Stomach (tissue), 8 donors: ENCODE measurements at regions not wholly inside any gene's neighbourhood (a gene's known extent, or its start where the extent isn't known, plus 50 kb on each side); places are given as distances from the start of the nearest gene placed in this dataset.

Experiments
- DNase-seq, 2 donors: peaks; one replicate each; pipeline versions ENCODE4 v3.0.0 to v3.0.0-alpha.2; 2013 to 2019
- H3K27ac ChIP-seq, 5 donors: fragments of 200-600 bp in 4 of 5; sonication (generic) in 4 of 5; one replicate each; pipeline ENCODE4 v1.5.1; 2013 to 2019; ENCODE audit warnings: mild to moderate bottlenecking in 1 of 5, moderate library complexity in 1 of 5
- H3K27me3 ChIP-seq, 3 donors: fragments of 200-600 bp; sonication (generic); one replicate each; pipeline ENCODE4 v1.5.1; 2017 to 2019; ENCODE audit warnings: mixed run types in 1 of 3
- H3K36me3 ChIP-seq, 4 donors: fragments of 200-600 bp; sonication (generic); 1 replicate in 3 of 4; 2 replicates in 1 of 4; pipeline ENCODE4 v1.5.1; 2016 to 2019
- H3K4me1 ChIP-seq, 4 donors: fragments of 200-600 bp; sonication (generic); one replicate each; pipeline ENCODE4 v1.5.1; 2016 to 2019
- H3K4me3 ChIP-seq, 4 donors: fragments of 200-600 bp; sonication (generic) in 3 of 4; one replicate each; pipeline ENCODE4 v1.5.1; 2016 to 2019; ENCODE audit warnings: mild to moderate bottlenecking in 1 of 4
- H3K9me3 ChIP-seq, 4 donors: fragments of 200-600 bp; sonication (generic); one replicate each; pipeline ENCODE4 v1.5.1; 2016 to 2019
- CTCF ChIP-seq, 7 experiments: fragments of 450-650 bp in 4 of 7; fragments of 200-600 bp in 3 of 7; sonication (generic) in 3 of 7; IDR thresholded peaks; one replicate each; pipeline ENCODE4 v1.5.1; 2016 to 2019; ENCODE audit warnings: antibody characterized with exemption in 7 of 7, control low read depth in 2 of 7, mild to moderate bottlenecking in 1 of 7
- EP300 ChIP-seq: sonication (generic); formaldehyde crosslinking; IDR thresholded peaks from one replicate; pipeline ENCODE4 v1.6.1; 2017; ENCODE audit warnings: antibody characterized with exemption
- POLR2A ChIP-seq, 4 donors: fragments of 450-650 bp; IDR thresholded peaks; one replicate each; pipeline ENCODE4 v1.6.1; 2016; ENCODE audit warnings: antibody characterized with exemption in 4 of 4, control low read depth in 2 of 4, mild to moderate bottlenecking in 1 of 4, moderate library complexity in 1 of 4
- POLR2AphosphoS5 ChIP-seq, 3 donors: sonication (generic); formaldehyde crosslinking; IDR thresholded peaks; one replicate each; pipeline ENCODE4 v1.6.1; 2016; ENCODE audit warnings: antibody characterized with exemption in 3 of 3
- WGBS, 5 donors: extraction: QIAGEN DNeasy Blood & Tissue Kit in 3 of 5; methylation state at CpG; one replicate each; pipeline versions ENCODE4 v1.1.5 to v1.1.7; 2013 to 2018; 5-methylcytosine and 5-hydroxymethylcytosine counted together
- intact Hi-C: fragments of 100-400 bp; cut with DNase I; formaldehyde crosslinking; loops from one replicate; pipeline ENCODE4 v1.15.1; 2023; ENCODE audit warnings: low total_unique reads
- donor health status: healthy with polysubstance abuse.
- donor health status: Bipolar disorder and iron deficiency.
- donor health status: healthy.

- TF ChIP-seq POLR2AphosphoS5 (IDR thresholded peaks at IDR 0.05) (no peak), EP300 (no peak), CTCF (IDR thresholded peaks at IDR 0.05) (no peak)
- 79 to 89% (median 87%) methylated on average over 7 of the region's 7 CpGs for WGBS, 5 donors
- no peak overlapping the region for H3K27ac ChIP-seq
Measured at GRCh38 chr12:25020621-25021243, 71.8 kb upstream of the BCAT1 start.

GRCh38 chr12:25018146-25018545, 69.2 kb upstream of the BCAT1 start:
- no peaks in the 10 kb centered on the region for H3K36me3 ChIP-seq
- TF ChIP-seq CTCF (IDR thresholded peaks at IDR 0.05), result no peak
- TF ChIP-seq POLR2A (IDR thresholded peaks at IDR 0.05), result no peak
- no peak for TF ChIP-seq POLR2AphosphoS5 (IDR thresholded peaks at IDR 0.05)
- TF ChIP-seq EP300, result no peak
- H3K4me1 ChIP-seq, result no peaks in the 10 kb centered on the region
- 80 to 100% (median 94%) methylated on average over 3 of the region's 3 CpGs for WGBS, 5 donors
- DNase-seq, result no peak
- peaks cover 0 to 6% (median 0%) of the 10 kb centered on the region in 3 donors for H3K27me3 ChIP-seq
- peaks cover 7 to 15% (median 11%) of the 10 kb centered on the region in 4 donors for H3K9me3 ChIP-seq
- H3K27ac ChIP-seq, result no peak overlapping the region
- intact Hi-C loops, result no loop called here
- no peak overlapping the region for H3K4me3 ChIP-seq

More at GRCh38 chr12:25020621-25021243, 71.8 kb upstream of the BCAT1 start:
- no peak for DNase-seq
- Histone ChIP-seq H3K36me3 (no peaks in the 10 kb centered on the region), H3K27me3 (peaks cover 0 to 6% (median 0%) of the 10 kb centered on the region in 3 donors), H3K4me3 (no peak overlapping the region), H3K9me3 (peaks cover 7 to 15% (median 11%) of the 10 kb centered on the region in 4 donors), H3K4me1 (no peaks in the 10 kb centered on the region)
- intact Hi-C loops, result no loop called here

- no peak for DNase-seq
- WGBS, 5 donors, result 75 to 82% (median 77%) methylated on average over 3 of the region's 3 CpGs
Measured at GRCh38 chr12:25017336-25017735, 68.4 kb upstream of the BCAT1 start.

GRCh38 chr12:25014961-25015360, 66.1 kb upstream of the BCAT1 start:
- Histone ChIP-seq H3K9me3 (peaks cover 7 to 12% (median 11%) of the 10 kb centered on the region in 4 donors), H3K4me3 (no peak overlapping the region), H3K36me3 (no peaks in the 10 kb centered on the region), H3K27me3 (peaks cover 0 to 6% (median 0%) of the 10 kb centered on the region in 3 donors), H3K4me1 (no peaks in the 10 kb centered on the region), H3K27ac (no peak overlapping the region)
- 77 to 92% (median 86%) methylated on average over 2 of the region's 2 CpGs for WGBS, 5 donors
- intact Hi-C loops, result no loop called here
- TF ChIP-seq POLR2AphosphoS5 (IDR thresholded peaks at IDR 0.05) (no peak), POLR2A (IDR thresholded peaks at IDR 0.05) (no peak), CTCF (IDR thresholded peaks at IDR 0.05) (no peak), EP300 (no peak)
- no peak for DNase-seq

More at GRCh38 chr12:25017336-25017735, 68.4 kb upstream of the BCAT1 start:
- Histone ChIP-seq H3K27me3 (peaks cover 0 to 6% (median 0%) of the 10 kb centered on the region in 3 donors), H3K36me3 (no peaks in the 10 kb centered on the region), H3K27ac (no peak overlapping the region), H3K4me3 (no peak overlapping the region), H3K4me1 (no peaks in the 10 kb centered on the region), H3K9me3 (peaks cover 7 to 15% (median 11%) of the 10 kb centered on the region in 4 donors)
- TF ChIP-seq CTCF (IDR thresholded peaks at IDR 0.05) (no peak), EP300 (no peak), POLR2AphosphoS5 (IDR thresholded peaks at IDR 0.05) (no peak)
- intact Hi-C loops, result no loop called here
